Stimulated activated CD4-positive, alpha-beta T cell treated with anti-CD3 and anti-CD28 coated beads, TNF-alpha, amount 100 ng/mL, for 48 hours (primary cell): ENCODE measurements at regions not wholly inside any gene's neighbourhood (a gene's known extent, or its start where the extent isn't known, plus 50 kb on each side); places are given as distances from the start of the nearest gene placed in this dataset.

Source experiments
- DNase-seq, 3 donors: peaks; one replicate each; pipeline ENCODE4 v3.0.0-alpha.2; 2020; ENCODE audit warnings: low read depth in 3 of 3

DNA sequence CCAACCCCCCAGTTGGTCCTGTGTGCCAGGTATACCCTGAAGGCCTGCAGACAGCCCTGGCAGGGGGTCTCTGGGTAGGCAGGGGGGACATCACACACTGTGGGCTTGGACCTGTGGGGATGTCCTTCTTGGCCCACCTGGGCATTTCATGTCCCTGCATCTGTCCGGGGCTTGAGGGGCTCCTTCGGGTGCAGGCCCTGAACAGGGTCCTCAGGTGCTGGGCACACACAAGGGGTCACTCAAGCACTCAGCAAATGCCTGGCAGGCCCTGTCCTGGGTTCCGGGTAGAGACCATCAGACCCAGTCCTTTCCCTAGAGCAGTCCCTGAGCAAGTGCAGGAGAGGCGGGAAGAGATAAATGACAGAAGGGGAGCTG, 70.5 kb upstream of the WNT11 start:
- DNase-seq: no peak

DNA sequence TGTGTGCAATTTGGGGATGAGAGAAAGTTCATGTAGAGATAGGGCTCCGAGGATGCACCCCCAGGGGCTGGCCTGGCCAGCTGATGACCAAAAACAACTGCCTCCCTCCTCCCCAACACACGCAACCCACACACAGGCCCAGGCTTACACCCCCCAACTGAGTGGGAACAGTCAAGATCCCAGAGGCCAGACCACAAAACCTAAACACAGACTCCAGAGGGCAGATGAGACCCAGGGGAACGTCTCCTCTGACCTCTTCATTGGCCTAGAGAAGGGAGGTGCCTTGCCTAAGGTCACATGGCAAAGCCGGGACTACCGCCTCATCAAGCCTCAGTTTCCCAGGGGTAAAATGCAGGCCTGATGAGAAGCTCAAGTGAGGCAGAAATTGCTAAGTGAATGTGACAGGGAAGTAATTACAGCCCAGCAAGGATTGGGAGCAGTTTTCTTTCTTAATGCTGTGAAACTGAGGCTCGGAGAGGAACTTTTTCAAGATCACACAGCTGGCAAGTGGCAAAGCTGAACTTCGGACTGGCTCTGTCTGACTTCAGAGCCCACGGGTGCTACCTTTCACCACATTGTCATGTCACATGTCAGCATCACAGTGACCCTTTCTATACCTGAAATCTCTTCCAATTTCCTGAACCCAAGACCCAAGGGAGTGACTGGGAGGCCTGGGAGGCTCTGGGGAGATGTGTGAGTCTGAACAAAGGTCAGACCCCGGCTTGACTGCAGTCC, 69.9 kb upstream of the WNT11 start:
- no peak for DNase-seq

DNA sequence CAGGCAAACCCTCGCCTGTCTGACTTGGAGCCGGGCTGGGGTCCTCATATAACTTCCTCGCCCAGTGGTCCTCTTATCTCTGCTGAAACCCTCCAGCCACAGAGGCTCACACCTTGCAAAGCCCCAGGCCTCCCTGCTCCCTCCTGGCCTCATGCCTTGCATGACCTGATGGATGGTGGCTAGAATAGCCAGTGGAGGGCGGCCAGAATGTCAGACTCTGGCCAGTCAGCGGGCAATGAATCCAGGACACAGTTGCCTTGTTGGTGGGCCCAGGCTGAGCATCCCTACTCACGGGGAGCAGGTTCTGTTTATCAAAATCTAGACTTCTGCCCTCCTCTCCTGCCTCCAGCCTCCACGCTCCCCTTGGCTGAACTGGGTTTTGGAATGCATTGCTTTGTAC, 69.1 kb upstream of the WNT11 start:
- no peak for DNase-seq

DNA sequence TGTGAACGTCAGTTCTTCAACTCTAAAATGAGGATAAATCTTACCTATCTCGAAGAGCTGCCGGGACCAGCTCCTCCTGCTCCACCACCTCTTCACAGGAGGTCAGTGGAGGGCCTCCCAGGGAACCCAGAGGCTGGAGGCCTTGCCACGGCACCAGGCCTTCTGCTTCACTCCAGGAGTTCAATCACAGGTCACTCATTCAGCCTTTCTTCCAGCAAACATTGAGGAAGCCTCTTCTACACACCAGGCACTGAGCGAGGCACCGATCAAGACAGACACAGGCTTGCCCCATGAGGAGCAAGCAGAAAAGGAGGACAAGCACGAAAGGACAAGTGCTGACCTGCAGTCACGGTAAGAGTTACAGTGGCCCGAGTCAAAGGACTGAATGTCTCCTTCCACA, 64.8 kb upstream of the WNT11 start:
- no peak for DNase-seq

DNA sequence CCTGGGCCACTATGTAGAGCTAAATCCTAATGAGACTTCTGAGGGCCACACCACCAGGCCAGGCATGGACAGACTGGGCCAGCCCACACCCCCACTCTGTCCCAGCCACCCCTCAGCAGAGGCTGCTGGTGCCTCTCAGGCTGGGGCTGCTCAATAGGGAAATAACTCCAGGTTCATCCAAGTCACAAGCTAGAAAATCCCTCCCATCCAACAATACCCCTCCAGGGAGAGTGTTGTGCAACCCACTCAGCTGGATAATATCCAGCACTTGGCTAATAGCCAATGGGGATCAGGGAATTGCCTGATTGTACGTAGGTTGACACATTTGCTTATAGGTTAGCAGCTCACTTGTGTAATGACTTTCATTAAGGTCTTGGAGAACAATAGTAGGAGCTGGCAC, 64.1 kb upstream of the WNT11 start:
- no peak for DNase-seq

DNA sequence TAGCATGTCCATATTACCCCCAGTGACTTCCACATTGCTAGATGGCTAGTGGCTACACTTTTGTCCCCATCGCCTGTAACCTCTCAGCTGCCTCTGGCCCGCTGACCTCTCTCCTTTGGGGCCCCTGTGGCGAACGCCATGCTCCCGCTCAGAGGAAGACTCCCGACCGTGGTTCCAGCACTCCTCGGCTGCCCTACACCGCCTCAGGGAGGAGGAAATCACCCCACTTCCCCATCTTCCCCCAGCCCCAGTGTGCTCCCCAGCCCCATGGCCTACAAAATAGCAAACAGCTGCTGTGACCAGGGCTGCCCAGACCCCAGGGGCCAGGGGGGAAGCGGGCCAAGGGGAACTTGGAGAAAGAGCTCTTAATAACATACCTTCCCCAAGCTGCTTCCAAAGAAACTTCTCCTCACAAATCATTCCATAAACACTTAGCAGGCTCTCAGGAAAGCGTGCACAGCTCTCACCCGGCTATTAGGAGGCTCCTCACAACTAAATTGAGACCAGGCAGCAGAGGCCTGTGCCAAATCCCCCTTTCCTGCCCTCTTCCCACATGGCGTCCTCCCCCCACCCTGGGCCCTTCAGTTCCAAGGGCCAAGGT, 63.5 kb upstream of the WNT11 start:
- no peak for DNase-seq

DNA sequence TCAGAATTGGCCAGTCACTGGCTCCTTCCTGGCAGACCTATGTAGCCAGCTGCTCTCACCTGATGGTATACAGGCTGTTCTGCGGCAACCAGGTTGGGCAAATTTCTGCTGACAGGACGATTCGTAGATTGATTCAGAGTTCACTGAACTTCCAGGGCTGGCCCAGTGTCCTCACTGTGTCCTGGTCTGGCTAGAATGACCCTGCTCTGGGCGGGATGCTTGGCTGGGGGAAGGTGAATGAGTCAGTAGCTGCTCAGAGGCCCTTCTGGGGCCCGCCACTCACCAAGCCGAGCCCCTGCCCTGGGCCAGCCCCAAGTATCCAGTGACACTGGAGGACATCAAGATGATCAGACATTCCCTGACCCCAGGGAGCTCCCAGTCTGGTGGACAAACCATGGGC, 62.9 kb upstream of the WNT11 start:
- DNase-seq: no peak

DNA sequence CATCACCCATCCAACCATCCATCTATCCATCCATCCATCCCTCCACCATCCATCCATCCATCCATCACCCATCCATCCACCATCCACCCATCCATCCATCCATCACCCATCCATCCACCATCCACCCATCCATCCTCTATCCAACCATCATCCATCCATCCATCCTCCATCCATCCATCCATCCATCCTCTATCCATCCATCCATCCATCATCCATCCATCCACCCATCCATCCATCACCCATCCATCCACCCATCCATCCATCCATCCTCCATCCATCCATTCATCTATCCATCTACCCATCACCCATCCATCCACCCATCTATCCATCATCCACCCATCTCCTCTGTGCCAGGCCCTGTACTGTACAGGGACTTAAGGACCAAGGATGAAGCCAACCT, 62.2 kb upstream of the WNT11 start:
- DNase-seq: no peak

DNA sequence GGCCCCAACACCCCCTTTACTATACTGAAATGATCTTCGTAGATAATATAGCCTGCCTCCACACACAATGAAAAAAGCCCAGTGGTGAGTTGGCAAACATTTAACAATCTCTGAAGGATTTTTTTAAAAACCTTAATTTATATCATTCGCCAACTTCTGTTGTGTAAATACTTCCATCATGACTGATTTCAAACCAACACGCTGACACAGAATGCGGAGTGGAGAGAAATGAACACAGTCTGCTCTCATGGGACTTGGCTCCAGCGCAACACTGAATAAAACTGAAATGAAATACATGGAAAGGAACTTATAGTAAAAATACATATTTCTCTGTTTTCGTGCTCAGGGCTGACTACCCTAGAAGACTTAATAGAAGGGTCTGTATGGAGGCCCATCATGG, 61.3 kb upstream of the WNT11 start:
- DNase-seq: no peak

DNA sequence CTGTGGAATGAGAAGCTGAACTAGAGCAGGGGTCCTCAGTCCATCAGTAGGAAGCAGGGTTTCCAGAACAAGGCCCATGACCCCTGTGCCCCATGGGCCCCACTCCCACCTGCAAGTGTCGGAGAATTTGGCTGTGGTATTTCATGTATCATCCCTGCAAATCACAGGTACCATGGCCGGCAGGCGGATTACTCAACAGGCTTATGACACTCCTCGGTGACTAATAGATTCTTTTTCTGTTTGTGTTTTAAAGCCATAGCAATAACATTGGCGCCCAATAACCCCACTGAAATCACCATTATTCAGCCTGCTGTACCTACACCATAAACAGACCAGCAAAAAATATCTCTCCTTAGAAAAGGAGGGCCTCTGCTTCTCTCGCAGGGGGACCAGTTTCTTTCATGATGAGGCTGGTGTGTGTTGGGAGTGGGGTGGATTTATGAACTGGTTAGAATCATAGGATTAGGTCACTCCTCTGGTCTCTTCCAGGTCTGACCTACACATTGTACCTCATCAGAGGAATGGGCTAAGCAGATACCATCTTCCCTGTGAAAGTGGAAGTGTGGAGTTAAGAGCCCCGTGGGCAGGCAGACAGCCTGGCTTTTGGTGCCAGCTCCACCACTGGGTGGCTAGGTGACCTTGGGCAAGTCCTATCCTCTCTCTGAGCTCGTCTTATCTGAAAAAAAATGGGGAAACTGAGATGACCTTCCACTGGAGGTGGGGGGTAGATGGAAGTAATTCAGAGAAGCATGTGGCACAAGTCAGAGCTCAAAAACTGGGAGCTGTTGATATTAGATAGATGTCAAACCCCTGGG, 60.2 kb upstream of the WNT11 start:
- no peak for DNase-seq

DNA sequence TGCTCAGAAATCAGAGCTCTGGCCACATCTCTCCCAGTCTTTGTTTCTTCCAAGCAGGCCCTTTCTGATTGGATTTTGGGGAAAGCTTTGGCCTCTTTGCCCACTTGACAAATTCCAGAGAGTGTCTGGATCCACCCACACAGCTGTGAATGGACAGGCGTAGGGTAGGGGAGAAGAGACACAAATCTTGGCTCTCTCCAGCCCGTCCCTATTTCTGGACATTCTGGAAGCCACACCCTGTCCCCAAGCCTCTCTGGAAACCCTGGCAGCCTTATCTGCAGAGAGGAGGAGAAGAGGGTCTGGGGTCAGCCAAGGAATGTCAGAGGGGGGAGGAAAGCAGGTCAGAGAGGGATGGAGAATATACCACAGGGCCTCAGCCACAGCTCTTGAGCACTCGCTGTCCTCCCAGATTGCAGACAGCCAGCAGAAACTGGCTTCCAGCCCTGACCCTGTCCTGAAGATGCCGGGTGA, 59.5 kb upstream of the WNT11 start:
- DNase-seq: no peak

DNA sequence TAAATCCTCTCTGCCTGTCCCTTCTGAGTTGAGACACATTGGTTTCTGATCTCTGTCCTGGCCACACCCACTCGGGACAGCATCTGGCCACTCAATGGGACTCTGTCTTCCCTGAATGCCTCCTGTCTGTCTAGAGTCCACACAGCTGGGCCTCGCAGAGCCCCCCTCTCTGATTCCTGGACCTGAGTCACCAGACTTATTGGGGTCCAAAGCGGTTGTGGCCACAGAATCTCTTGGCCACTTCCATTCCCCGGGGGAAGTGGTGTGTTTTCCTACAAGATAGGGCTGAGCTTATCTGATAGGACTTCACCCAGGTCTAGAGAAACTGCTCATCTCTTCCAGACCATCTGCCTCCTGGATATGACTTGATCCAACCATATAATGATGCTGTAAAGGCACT, 57.4 kb upstream of the WNT11 start:
- no peak for DNase-seq

DNA sequence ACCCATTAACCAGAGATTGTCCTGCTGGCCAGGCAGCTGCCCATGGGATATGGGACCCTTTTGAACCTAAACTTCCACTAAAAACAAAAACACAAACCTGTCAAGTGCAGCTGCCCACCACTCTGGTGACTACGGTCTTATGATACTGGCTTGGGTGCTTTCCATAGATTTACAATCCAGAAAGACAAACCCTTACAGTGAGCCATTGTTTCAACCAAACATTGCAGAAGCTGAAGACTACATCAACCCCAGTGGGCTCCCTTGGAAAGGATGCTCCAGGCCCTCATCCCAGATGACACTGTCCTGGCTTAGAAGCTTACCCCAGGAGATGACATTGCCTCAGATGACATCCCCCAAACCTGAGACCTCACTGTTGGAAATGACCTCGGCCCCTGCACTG, 56.9 kb upstream of the WNT11 start:
- no peak for DNase-seq

DNA sequence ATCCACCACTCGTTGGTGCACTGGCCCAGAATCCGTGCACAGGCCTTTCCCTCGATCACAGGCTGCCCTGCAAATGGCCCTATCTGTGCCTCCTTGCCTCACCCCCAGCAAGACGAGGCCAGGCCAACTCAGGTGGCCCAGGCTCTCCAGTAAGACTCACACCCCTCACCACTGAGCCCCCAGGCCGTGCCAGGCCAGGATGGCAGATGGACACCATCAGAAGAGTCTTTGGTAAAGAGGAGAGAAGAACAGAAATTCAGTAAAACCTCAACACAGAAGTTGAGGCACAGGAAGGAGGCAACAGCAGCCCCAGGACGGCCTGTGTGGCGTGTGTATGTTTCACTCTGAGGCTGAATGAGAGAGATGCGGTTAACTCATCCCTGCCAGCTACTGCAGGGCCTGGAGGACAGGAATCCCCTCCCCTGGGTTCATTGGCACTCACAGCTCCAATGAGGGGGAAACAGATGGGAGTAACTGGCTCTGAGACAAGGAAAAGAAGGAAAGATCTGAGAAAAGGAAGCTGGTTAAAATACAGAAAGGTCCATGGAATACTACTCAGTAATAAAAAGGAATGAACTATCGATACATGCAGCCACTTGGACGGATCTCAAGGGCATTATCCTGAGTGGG, 54.1 kb upstream of the WNT11 start:
- DNase-seq: no peak

DNA sequence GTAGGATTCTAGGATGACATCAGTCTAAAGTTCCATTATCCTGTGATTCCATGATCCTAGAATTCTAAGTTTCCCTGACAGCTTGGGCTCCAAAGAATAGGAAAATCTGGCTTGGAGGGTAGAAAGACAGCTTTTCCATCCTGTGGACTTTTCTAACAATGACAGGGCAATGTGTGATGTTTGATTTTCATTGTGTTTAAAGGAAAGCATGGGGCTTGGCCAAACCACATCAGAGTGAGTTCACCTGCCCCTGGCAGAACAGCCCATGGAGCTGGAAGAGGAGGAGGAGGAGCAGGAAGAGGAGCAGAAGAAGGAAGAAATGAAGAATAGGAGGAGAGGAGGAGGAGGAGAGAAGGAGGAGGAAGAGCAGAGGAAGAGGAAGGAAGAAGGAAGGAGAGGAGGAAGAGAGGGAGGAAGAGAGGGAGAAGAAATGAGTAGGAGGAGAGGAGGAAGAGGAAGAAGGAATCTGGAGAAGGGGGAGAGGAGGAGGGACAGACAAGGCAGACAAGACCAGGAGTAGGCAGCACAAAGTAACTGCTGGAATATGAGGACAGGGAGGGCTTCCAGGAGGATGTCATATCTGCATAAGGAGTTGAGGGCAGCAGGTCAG, 53.1 kb upstream of the WNT11 start:
- no peak for DNase-seq

DNA sequence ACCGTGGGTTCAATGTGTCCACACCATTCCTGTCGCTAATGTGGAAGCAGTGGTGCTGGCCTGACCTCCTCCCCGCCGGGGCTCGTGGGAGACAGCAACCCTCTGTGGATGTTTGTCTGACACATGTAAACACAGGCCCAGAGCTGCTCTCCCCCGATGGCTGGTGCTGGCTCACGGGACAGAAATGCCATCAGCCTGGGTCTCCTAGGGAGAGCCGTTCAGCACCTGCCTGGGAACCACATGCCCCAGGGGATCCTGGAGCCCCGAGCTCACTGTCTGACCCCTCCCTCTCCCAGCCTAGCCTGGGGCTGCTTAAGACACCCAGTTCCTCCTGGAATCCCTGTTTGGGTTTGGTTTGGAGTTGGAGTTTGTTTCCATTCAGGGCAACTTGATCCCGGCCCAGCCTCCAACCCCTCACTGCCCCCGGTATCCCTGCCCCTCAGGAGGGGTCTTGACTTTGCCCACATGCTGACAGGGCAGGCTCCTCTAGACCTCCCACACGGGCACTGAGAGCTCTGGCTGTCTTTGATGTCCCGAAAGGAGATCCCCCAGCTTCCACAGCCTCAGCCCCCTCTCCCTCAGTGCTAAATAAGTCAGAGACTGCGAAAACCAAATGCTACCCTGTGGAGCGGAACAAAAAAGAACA, 50.9 kb upstream of the WNT11 start:
- DNase-seq: no peak

DNA sequence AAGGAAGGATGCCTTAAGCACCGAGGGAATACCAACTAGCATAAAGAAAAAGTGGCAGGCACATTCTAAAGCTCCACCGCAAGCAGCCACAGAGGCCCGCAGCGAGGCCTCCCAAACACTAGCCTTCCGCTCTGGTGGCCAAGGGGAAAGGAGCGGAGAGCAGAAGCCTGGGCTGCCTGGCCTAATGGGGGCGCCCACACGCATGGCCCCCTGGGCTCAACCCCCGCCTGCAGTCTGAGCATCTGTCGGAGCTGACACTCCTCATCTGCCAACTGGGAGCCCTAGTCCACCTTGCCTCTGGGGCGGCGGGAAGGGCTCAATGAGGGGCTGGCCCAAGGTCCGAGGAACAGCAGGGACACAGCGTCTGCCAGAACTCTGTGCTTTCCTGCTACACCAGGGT, 50.1 kb upstream of the WNT11 start:
- DNase-seq: no peak
